C1 segment of cervical spinal cord (tissue), 14 donors: ENCODE measurements at regions not wholly inside any gene's neighbourhood (a gene's known extent, or its start where the extent isn't known, plus 50 kb on each side); places are given as distances from the start of the nearest gene placed in this dataset.
"Not testable (repeated sequence)": the region's sequence is repeated elsewhere in the genome, so short reads cannot be mapped to it uniquely, and the experiment has no call there.

Experiments used
- DNase-seq, 14 donors: peaks; one replicate each; lab custom pipeline; 2025; lab: John Stamatoyannopoulos, UW

DNA sequence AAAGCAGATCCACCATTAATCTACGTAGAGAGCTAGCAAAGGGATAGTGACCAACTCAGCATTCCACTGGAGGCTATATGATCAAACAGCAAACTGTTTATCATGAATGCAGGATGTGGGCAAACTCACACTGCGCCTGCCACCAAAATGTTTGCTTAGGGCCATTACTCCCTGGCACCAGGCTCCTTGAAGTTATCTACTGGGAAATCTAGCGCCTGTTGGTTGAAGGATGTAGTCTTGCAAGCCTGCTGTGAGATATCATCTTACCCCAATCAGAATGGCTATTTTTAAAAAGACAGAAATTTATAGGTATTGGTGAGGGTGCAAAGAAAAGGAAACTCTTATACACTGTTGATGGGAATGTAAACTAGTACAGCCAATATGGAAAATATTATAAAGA is 332.5 kb upstream of the RPS23 start:
- DNase-seq = no peak

DNA sequence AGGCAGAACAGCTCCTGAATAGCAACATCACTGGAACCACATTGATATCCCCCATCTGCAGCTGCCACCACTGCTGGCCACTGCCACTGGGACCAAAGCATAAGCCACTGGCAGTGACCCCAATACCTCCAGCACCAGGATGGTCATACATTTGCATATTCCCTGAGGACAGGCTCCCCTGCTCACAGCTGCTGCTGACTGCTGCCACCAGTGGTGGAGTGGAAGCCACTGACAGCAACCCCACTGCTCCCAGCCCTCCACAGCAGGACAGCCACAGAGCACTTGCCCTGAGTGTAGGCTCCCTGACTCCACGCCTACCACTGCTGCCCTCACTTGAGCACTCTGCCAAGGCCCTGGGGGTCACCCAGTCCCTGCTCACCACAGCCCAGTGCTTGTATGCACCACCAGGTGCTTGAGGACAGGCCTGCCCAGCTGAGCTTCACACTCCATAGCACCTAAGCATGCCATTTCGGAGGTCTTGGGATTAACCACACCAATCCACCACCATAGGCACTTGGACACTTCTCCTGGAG is 327.4 kb upstream of the RPS23 start:
- no peak for DNase-seq

DNA sequence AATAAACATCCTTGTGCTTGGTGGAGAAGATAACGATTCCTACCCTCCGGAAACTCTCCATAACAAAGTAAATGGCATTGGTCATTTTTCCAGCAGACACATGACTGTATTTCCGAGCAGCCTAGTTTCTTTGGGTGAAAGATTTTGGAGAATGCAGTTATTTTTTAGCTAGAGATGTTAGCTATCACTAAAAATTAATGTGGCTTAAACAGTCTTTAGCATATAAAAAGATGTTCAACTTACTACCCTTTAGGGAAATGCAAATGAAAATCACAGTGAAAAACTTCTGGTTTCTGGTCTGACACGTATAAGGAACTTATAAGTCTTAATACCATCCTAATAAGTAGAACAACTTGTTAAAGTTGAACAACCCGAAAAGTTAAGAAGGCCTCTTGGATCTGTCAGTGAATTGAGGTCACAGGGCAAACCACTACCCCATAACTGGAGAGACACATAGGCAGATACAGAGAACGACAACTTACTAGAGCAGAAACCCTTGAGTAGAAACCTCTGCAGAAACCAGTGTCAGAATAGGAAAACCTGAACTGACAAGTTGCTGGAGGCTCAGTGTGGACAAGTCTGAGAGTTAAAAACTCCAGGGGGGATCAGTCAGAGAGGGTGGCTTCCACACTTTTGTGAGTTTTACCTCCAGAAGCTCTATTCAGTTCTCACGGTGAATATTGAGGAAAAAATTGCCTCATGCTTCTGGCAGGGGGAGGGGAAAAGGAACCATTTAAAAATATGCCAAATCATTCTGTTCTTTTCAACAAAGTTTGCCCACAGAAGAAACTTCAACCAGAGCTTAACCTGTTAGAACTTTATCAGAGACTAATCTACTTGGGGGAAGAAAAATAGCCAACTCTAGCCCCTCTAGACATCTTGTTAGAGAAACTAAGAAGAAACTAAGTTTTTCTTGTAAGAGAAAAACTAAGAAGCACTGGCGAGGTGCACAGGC is 325.2 kb upstream of the RPS23 start:
- DNase-seq = no peak

DNA sequence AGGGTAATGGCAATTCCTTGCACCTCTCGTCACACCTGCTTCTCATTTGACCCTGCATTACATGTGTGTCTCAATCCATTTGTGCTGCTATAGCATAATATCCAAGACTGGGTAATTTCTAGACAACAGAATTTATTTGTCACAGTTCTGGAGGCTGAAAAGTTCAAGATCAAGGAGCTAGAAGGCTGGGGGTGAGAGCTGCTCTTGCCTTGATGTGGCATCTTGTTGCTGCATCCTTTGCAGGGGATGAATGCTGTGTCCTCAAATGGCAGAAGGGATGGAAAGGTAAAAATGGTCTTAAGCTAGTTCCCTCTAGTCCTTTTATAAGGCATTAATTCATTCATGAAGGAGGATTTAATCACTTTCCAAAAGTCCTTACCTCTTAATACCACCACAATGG is 323.7 kb upstream of the RPS23 start:
- no peak for DNase-seq

DNA sequence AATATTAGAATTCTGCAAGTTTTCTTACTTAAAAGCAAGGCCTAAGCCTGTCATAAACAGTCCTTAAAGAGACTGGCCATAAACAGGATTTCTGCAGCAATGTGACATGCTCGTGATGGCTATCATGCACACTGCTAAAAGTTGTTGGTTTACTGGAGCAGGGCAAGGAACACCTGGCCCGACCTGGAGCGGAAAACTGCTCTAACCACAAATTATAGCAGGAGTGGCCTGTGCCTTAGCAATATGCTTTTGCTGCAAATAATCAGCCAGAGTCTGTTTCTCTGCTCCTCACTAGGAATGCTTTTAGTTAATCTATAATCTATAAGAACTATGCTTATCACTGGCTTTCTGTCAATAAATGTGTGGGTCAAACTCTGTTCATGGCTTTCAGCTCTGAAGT is 322.9 kb upstream of the RPS23 start:
- DNase-seq = no peak

DNA sequence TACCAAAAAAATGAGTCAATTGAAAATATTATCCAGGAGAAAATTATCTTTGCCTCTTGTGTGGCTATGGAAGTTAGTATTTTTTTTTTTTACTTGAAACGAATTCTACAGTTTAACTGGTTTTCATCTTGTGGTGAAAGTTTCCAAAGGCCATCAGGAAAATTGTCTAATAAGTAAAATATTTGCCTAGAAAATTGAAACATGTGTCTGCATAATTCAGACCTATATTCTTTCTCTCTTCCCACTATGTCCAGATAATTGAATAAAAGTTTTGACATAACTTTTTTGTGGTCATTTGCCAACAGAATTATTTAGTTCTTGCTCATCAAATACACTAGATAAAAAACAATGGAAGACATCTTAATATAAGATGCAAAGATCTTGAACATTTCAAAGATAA is 321.5 kb upstream of the RPS23 start:
- DNase-seq = no peak

DNA sequence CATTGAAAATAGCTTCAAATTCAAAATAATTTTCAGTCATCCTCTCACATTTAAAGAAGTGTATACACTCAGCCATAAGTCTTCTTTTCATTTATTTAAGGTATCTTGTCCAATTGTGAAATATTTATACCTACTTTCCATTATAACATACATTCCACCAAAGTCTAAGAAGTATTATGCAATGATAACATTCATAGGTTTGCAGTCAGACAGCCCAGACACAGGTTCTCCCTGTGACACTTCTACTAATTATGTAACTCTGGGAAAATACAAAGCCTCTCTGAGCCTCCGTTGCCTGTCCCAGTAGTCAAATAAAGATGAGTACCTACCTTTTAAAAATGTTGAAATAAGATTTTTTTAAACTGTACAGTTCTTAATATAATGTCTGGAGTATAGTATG is 320.9 kb upstream of the RPS23 start:
- DNase-seq = no peak

DNA sequence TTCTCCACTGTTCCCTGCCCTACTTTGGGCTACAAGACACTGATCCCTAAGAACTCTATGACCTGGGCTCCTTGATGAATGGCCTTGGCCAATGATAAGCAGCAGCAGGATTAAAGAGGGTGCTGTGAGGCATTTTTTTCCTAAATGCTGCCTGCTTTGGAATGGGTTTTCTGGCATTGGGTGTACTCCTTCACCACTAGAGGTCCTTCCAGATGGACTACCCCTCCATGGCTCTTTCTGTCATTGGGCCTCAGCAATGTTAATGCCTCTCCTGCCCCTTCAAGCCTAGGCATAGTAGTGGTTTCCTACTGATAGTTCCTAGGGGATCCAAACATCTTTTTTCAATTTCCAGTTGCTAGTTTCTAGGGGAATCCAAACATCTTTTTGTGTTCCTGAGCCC is 319.3 kb upstream of the RPS23 start:
- no peak for DNase-seq

DNA sequence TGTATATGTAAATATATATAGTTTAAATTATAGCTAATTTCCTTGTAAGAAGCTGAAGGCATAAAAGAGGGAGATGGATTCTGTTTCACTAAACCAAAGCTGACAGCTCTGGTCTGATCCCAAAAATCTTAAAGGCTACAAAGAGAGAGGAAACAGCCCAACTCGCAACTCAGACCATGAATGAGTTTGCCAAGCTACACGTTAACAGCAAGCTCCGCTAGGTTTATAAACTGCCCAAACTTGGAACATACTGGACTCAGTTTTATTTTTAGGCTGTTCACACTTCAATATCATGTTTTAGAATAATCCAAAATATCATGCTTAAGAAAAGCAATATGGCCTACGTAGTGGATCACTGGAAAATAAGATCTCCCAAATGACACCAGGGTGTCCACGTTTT is 318.3 kb upstream of the RPS23 start:
- DNase-seq = no peak

DNA sequence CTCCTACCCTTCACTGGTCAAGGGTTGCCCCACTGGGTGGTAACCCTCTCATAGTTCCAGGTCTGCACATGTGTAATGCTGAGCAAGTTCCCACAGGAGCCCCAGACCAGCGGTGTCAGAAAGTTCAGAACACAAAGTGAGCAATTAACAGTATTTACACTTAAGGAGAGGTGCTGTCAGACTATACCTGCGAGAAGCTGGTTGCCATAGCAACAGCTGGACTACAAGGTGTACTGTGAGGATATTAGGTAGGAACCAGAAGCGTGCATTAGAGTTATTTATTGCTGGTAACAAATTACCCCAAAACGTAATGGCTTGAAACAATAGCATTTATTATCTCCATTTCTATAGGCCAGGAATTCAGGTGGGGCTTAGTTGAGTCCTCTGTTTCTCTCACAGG is 317.0 kb upstream of the RPS23 start:
- no peak for DNase-seq

DNA sequence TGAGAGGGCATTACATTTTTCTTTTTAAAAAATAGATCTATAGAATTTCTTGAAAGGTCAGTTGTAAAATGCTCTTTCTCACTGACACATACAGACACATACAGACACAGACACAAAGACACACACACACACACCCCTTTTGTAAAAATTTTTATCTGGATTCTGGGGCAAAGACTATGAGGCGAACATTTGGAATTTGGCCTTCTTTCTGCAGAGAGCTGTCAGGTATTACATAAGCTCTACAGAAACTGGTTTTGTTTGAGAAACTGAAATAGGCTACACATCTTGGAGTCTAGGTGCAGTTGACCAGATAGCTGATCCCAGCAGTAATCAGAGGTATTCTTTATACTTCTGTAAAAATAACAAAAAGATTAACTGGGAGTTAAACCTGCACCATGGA is 315.9 kb upstream of the RPS23 start:
- no peak for DNase-seq

DNA sequence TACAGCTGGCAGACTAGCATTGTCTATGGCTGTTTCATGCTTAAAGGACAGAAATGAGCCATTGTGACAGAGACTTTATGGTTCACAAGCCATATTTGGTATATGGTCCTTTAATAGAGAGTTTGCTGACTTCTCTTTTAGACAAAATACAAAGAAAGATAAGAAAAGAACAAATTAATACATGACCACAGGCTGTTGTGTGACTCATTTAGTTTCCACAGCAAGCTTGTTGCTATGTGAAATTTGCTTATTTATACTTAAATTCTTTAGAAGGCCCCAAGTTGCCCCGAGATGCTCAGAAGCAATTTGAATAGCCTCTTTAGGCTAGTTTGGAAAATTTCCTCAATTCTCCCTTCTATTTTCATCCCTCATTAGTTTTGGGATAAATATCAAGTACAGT is 315.3 kb upstream of the RPS23 start:
- no peak for DNase-seq

DNA sequence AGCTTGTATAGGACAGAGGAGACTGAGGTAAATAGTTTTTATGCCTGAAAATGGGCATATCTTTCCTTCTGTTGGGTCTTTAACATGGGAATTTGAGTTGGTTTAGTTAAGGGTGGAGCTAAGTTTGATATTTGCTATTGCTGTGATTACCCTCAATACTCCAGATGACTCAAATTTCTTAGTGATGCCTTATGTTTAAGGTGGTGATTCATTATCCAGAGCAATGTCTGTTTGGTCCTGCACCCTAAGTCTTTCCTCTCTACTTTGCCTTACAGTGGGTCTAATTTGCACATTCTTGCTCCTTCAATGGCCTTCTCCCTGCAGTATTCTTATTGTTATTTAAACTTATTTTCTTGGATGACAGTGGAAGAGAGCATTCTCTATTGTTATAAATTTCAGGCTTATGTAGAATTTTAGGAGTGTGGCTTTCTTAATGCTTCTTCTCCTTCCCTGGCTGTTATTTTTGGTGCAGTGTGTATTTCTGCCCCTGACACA is 312.9 kb upstream of the RPS23 start:
- no peak for DNase-seq

DNA sequence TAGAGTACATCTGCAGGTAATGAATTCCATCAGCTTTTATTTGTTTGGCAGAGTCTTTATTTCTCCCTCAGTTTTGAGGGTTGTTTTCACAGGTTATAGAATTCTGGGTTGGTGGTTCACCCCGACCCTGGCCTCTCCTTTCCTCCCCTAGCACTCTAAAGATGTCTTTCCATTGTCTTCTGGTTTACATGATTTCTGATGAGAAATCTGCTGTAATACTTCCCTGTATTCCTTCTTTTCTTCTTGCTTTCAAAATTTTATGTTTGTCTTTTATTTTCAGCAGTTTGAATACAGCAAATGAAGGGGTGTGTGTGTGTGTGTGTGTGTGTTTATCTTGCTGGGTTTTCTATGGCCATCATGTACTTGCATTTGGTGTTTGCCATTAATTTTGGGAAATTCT is 312.0 kb upstream of the RPS23 start:
- no peak for DNase-seq

DNA sequence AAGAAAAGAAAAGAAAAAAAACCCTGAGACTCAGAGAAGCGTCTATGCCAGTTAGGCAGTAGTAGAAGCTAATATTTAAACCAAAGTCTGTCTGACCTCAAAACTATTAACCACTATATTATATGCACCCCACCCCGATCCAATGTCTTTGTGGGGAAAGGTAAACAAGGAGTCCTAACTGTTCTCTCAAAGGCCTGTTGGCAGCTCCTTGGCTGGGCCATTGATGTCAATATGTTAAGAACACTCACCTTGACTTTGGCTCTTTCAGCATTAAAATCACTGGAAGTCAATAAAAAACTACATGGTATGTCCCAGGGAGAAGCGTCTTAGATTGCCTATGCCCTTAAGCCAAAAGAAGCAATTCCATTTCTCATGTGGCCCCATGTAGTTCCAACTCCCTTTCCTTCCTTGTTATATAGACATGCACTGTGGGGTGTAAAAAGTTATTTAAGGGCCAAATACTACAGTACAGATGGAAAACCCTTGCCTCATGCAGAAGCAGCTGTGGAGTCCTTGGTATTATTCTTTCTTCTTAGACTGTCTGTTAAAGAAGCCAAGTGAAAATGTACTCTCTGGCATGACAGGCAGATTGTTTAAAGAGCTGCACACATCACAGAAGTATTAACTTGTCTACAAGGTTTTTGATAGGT is 308.6 kb upstream of the RPS23 start:
- DNase-seq = no peak

DNA sequence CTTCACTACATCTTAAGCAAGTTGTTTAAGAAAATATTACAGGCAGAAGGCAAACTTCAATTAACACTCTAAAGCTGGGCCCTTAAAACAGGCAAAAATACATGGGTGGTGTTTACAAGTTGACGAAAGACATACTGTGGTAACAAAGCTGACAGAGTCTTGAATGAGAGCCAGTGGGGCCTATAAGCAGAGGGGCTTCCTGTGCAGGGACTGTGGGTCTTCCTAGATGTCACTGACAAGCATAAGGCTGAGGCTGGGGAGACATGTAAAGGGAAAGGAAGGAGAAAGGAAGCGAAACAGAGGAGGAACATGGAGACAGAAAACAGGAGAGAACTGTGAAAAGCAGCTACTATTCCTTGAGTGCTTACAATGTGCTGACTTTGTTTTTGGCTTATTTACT is 308.0 kb upstream of the RPS23 start:
- DNase-seq = peak in 2 of 14 donors; percentile 0 to 1

DNA sequence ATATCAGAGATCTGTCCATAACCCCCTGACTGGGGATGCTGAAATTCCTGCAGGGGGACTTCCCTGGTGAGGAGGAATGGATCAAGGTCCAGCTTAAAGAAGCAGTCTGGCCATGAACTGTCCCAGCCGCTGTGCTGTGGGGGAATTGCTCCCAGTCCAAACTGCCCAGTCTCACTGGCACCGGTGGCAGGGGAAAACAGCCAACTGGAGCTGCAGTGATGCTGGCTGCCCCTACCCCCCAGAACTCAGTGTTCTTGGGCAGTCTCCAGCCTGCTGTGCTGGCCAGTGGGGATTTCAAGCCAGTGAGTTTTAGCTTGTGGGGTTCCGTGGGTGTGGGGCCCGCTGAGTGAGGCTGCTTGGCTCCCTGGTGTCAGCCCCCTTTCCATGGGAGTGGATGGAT is 306.5 kb upstream of the RPS23 start:
- peak in 7 of 14 donors; percentile 1 to 56 (median 39) for DNase-seq

DNA sequence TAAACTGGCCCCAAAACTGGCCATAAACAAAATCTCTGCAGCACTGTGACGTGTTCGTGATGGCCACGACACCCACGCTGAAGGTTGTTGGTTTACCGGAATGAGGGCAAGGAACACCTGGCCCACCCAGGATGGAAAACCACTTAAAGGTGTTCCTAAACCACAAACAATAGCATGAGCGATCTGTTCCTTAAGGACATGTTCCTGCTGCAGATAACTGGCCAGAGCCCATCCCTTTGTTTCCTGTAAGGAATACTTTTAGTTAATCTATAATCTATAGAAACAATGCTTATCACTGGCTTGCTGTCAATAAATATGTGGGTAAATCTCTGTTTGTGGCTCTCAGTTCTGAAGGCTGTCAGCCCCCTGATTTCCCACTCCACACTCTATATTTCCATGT is 305.2 kb upstream of the RPS23 start:
- not testable (repeated sequence) for DNase-seq

DNA sequence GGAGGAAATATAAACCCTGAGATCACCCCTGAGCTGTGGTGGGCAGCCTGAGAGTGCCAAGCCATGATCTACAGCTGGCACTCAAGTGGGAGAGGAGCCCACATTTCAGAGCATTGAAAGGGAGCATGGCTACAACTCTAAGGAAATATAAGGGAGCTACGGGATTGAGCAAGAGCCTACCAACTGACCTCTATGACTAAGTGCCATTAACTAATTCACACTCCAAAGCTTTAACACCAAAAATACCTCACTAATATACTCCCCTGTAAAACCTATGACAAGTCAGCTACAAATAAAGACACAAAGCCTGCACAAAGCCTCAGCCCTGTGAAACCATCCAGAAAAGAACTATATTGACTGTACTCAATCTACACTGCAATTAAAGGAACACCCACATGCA is 286.8 kb upstream of the RPS23 start:
- DNase-seq = no peak

DNA sequence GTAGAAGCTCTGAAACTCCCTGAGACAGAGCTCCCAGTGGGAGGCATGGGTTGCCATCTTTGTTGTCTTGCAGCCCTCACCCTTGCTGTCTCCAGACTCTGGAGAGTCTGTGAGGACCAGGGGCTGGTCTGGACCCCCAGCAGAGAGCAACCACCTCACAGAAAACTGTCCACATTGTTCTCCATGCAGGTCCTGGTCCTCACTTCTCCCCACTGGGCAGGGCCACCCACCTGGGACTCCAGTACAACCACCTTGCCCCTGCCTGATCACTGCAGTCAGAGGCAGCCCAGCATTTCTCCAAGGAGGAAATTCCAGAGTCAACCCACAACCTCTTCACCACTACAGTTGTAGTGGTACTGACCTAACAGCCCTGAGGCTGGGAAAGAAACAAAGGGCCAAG is 285.6 kb upstream of the RPS23 start:
- no peak for DNase-seq

DNA sequence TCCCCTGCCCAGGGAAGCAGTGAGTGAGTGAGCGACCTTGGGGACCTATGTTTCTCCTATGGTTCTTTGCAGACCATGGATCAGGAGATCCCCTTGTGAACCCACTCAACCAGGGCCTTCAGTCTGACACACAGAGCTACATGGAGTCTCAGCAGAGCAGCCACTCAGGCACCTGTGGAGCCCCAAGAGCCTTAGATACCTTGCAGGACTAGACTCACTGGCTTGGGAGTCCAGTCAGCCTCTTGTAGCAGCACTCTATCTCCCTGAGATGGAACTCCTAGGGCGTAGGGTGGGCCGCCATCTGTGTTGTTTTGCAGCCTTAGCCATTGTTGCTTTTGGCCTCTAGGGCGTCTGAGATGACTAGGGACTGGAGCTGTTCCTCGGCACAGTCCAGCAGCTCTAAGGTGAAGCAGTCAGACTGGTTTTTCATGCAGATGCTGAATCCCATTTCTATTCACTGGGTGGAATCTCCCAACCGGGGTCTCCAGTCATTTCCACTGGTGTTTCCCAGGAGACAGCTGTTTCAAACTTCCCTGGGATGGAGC is 284.6 kb upstream of the RPS23 start:
- DNase-seq = no peak

DNA sequence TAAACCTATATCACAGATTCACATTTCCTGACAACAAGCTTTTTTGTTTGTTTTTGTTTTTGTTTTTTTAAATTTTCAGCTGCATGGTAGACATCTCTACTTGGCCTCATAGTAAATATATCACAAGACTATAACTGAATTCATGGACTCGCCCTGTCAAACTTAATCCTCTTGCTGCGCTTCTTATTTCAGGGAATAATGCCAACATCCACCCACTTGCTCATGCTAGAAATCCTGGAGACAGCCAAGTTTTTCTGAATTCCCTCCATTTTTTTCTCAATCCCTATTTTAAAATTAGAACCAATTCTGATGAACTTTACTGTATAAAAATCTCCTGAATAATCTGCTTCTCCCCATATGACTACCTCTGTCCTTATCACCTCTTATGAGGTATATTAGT is 283.6 kb upstream of the RPS23 start:
- DNase-seq = no peak

DNA sequence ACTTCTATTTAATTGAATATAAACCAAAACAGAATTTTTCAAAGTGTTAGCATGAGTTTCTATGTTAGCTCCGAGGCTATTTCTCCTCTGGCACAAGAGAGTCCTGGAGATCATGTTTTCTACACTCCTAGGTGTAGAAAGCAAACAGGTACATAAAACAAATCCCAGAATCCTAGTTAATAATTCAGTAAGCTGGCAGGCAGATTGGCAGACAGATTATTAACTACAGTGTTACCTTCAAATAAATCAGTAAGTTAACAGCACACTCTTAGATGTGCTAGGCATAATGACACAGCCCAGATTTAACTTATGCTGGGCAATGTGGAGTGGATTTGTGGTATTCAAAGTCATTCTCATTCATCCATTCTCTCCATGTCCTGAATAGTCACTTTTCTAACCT is 282.8 kb upstream of the RPS23 start:
- no peak for DNase-seq
